Sigmoid colon (tissue), 6 donors: ENCODE measurements at regions not wholly inside any gene's neighbourhood (a gene's known extent, or its start where the extent isn't known, plus 50 kb on each side); places are given as distances from the start of the nearest gene placed in this dataset.

Experiments
- DNase-seq: peaks from one replicate; pipeline ENCODE4 v3.0.0-alpha.2; 2019
- H3K27ac ChIP-seq, 4 donors: fragments of 200-600 bp; sonication (generic); one replicate each; pipeline ENCODE4 v1.5.1; 2016 to 2019; ENCODE audit warnings: mild to moderate bottlenecking in 1 of 4
- H3K27me3 ChIP-seq, 3 donors: fragments of 200-600 bp; sonication (generic); one replicate each; pipeline ENCODE4 v1.5.1; 2019; ENCODE audit warnings: mild to moderate bottlenecking in 1 of 3
- H3K36me3 ChIP-seq, 4 donors: fragments of 200-600 bp; sonication (generic); one replicate each; pipeline ENCODE4 v1.5.1; 2016 to 2019
- H3K4me1 ChIP-seq, 4 donors: fragments of 200-600 bp; sonication (generic); one replicate each; pipeline ENCODE4 v1.5.1; 2017 to 2019
- H3K4me3 ChIP-seq, 4 donors: fragments of 200-600 bp; sonication (generic); one replicate each; pipeline ENCODE4 v1.5.1; 2017 to 2019; ENCODE audit warnings: mild to moderate bottlenecking in 2 of 4, moderate library complexity in 1 of 4
- H3K9me3 ChIP-seq, 4 donors: fragments of 200-600 bp in 3 of 4; sonication (generic) in 3 of 4; one replicate each; pipeline versions ENCODE4 v1.5.1 to v1.6.1; 2013 to 2019
- EP300 ChIP-seq, 4 donors: sonication (generic); formaldehyde crosslinking; IDR thresholded peaks; one replicate each; pipeline ENCODE4 v1.6.1; 2017; ENCODE audit warnings: antibody characterized with exemption in 4 of 4
- POLR2A ChIP-seq, 2 donors: fragments of 450-650 bp; IDR thresholded peaks; one replicate each; pipeline ENCODE4 v1.6.1; 2016; ENCODE audit warnings: antibody characterized with exemption in 2 of 2, mild to moderate bottlenecking in 2 of 2, moderate library complexity in 2 of 2
- POLR2AphosphoS5 ChIP-seq, 4 donors: sonication (generic); formaldehyde crosslinking; IDR thresholded peaks; one replicate each; pipeline ENCODE4 v1.6.1; 2017; ENCODE audit warnings: antibody characterized with exemption in 4 of 4
- WGBS, 2 donors: extraction: QIAGEN DNeasy Blood & Tissue Kit; methylation state at CpG; one replicate each; pipeline ENCODE4 v1.1.7; 2013; 5-methylcytosine and 5-hydroxymethylcytosine counted together
- intact Hi-C: fragments of 100-400 bp; cut with DNase I; formaldehyde crosslinking; loops from one replicate; pipeline ENCODE4 v1.15.1; 2023
- TF ChIP-seq, protein P1 (sequence below), 4 experiments: fragments of 450-650 bp in 3 of 4; fragments of 200-600 bp in 1 of 4; IDR thresholded peaks; one replicate each; pipeline ENCODE4 v1.5.1; 2016 to 2019; ENCODE audit warnings: antibody characterized with exemption in 4 of 4, mild to moderate bottlenecking in 3 of 4, moderate library complexity in 2 of 4
- donor health status: healthy with polysubstance abuse.
- donor health status: healthy.

DNA sequence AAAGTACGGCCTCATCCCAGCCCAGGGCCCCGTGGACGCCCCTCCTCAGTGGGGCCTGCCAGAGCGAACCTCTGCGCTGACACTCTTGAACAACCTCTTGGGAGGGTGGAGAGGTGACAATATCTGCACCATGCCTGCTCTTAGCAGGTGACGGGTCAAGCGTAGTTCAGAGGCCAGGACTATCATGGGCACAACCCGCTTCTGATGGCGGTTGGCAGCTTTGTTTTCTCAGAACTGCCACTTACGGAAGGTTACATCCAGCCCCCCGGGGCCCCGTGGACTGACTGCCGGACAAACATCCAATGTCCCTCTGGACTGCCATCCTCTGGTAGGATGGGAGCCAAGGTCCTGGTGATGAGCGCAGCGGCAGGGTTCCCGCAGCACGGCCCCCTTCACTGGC is 91.1 kb downstream of the TUBA3C start:
- H3K27me3 ChIP-seq, result no peaks in the 10 kb centered on the region
- H3K36me3 ChIP-seq, result no peaks in the 10 kb centered on the region
- intact Hi-C loops, result no loop called here
- DNase-seq, result no peak
- no peaks in the 10 kb centered on the region for H3K9me3 ChIP-seq
- no peak for TF ChIP-seq EP300 (IDR thresholded peaks at IDR 0.05)
- TF ChIP-seq POLR2AphosphoS5 (IDR thresholded peaks at IDR 0.05), result no peak
- no peak for TF ChIP-seq POLR2A (IDR thresholded peaks at IDR 0.05)
- TF ChIP-seq, protein P1, sequence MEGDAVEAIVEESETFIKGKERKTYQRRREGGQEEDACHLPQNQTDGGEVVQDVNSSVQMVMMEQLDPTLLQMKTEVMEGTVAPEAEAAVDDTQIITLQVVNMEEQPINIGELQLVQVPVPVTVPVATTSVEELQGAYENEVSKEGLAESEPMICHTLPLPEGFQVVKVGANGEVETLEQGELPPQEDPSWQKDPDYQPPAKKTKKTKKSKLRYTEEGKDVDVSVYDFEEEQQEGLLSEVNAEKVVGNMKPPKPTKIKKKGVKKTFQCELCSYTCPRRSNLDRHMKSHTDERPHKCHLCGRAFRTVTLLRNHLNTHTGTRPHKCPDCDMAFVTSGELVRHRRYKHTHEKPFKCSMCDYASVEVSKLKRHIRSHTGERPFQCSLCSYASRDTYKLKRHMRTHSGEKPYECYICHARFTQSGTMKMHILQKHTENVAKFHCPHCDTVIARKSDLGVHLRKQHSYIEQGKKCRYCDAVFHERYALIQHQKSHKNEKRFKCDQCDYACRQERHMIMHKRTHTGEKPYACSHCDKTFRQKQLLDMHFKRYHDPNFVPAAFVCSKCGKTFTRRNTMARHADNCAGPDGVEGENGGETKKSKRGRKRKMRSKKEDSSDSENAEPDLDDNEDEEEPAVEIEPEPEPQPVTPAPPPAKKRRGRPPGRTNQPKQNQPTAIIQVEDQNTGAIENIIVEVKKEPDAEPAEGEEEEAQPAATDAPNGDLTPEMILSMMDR (IDR thresholded peaks at IDR 0.05), result no peak
- H3K4me3 ChIP-seq, result no peak overlapping the region
- 95% methylated on average over 17 of the region's 17 CpGs for WGBS, 2 donors
- no peaks in the 10 kb centered on the region for H3K4me1 ChIP-seq
- no peak overlapping the region for H3K27ac ChIP-seq

DNA sequence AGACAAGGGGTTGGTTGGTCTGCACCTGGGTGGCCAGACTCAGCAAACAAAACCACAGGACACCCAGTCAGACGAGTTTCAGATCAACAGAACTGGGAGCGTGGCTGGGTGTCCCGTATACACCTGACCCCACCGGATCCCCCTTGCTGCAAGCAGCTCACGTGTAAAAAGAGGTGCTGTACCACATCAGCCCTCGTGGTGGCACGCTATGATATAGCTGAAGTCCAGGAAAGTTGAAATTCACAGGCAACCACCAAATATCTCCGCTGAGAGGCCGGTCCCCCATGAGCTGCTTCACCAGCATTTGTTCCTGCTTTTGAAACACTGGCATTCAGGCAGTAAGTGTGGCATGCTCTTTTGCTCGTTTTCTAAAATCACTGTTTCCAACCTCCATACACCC is 92.3 kb downstream of the TUBA3C start:
- no peak for DNase-seq
- Histone ChIP-seq H3K4me1 (no peaks in the 10 kb centered on the region), H3K27me3 (no peaks in the 10 kb centered on the region), H3K4me3 (no peak overlapping the region), H3K9me3 (no peaks in the 10 kb centered on the region), H3K27ac (no peak overlapping the region), H3K36me3 (no peaks in the 10 kb centered on the region)
- TF ChIP-seq POLR2AphosphoS5 (IDR thresholded peaks at IDR 0.05) (no peak), POLR2A (IDR thresholded peaks at IDR 0.05) (no peak), EP300 (IDR thresholded peaks at IDR 0.05) (no peak)
- TF ChIP-seq, protein P1 (IDR thresholded peaks at IDR 0.05), result no peak
- 63 to 67% methylated on average over 10 of the region's 10 CpGs for WGBS, 2 donors
- intact Hi-C loops, result no loop called here

DNA sequence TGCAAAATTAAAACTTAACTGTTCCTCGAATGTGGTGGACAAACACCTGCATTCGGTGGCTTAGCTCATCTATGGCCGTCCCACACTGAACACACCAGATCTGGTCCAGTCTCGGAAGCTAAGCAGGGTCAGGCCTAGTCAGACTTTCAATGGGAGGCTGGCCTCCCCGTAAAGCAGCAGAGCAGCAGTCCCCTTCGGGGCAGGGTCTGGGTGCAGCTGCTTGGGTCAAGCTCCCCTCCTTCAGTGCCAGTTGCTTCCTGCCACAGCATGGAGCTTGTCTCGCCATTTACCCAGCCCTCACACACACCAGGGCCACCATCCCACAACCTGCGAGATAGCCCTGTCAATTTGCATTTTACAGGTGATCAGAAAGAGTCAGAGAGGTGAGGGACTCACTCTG is 93.2 kb downstream of the TUBA3C start:
- 77 to 79% methylated on average over 8 of the region's 8 CpGs for WGBS, 2 donors
- H3K36me3 ChIP-seq, result no peaks in the 10 kb centered on the region
- TF ChIP-seq POLR2AphosphoS5 (IDR thresholded peaks at IDR 0.05), result no peak
- TF ChIP-seq, protein P1 (IDR thresholded peaks at IDR 0.05), result no peak
- TF ChIP-seq POLR2A (IDR thresholded peaks at IDR 0.05), result no peak
- no peak for TF ChIP-seq EP300 (IDR thresholded peaks at IDR 0.05)
- H3K9me3 ChIP-seq, result peaks cover 0 to 2% (median 0%) of the 10 kb centered on the region in 4 donors
- H3K4me1 ChIP-seq, result no peaks in the 10 kb centered on the region
- no peaks in the 10 kb centered on the region for H3K27me3 ChIP-seq
- intact Hi-C loops, result no loop called here
- H3K4me3 ChIP-seq, result no peak overlapping the region
- no peak for DNase-seq
- H3K27ac ChIP-seq, result no peak overlapping the region

DNA sequence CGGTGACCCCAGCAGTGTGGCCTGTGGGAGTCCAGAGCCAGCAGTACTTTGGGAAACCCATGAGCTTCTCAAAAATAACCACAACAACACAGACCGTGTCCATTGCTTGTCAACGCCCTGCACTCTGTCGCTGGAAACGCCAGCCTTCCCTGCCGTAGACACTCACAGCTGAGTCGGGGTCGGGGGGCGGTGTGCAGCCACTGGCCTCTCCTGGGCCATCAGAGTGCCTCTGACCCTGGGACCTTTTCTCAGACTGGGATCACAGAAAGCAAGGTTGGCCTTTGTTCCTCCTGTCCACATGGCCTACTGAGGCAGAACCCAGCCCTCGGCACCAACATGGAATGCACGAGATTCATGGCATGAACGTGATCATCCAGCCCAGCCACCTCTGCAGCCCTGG is 95.7 kb downstream of the TUBA3C start:
- Histone ChIP-seq H3K36me3 (no peaks in the 10 kb centered on the region), H3K27me3 (no peaks in the 10 kb centered on the region), H3K27ac (no peak overlapping the region), H3K4me3 (no peak overlapping the region), H3K9me3 (peaks cover 0 to 3% (median 1%) of the 10 kb centered on the region in 4 donors), H3K4me1 (no peaks in the 10 kb centered on the region)
- no peak for DNase-seq
- intact Hi-C loops, result no loop called here
- TF ChIP-seq POLR2A (IDR thresholded peaks at IDR 0.05) (no peak), POLR2AphosphoS5 (IDR thresholded peaks at IDR 0.05) (no peak), EP300 (IDR thresholded peaks at IDR 0.05) (no peak)
- TF ChIP-seq, protein P1 (IDR thresholded peaks at IDR 0.05), result no peak
- 94 to 95% methylated on average over 12 of the region's 12 CpGs for WGBS, 2 donors

DNA sequence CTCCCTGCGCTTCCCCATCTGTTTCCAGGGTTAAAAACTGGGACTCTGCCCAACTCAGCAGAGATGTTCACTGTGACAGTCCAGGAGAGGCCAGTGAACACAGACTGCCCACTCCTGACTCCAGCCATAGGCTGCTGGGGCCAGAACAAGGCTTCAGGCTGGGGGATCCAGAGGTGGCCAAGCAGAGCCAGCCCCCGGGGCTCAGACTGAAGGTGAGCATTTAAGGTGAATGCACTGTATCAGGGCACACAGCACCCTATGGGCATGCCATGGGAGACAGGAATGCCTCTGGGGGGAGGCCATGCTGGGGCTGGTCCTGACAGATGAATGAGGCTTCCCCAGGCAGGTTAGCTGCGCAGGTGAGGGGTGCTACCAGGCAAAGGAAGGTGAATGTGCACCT is 96.4 kb downstream of the TUBA3C start:
- Histone ChIP-seq H3K36me3 (no peaks in the 10 kb centered on the region), H3K4me1 (no peaks in the 10 kb centered on the region), H3K27ac (no peak overlapping the region), H3K27me3 (no peaks in the 10 kb centered on the region), H3K4me3 (no peak overlapping the region), H3K9me3 (peaks cover 0 to 3% (median 1%) of the 10 kb centered on the region in 4 donors)
- TF ChIP-seq, protein P1 (IDR thresholded peaks at IDR 0.05), result no peak
- TF ChIP-seq EP300 (IDR thresholded peaks at IDR 0.05) (no peak), POLR2A (IDR thresholded peaks at IDR 0.05) (no peak), POLR2AphosphoS5 (IDR thresholded peaks at IDR 0.05) (no peak)
- intact Hi-C loops, result no loop called here
- 52 to 58% methylated on average over 3 of the region's 3 CpGs for WGBS, 2 donors
- DNase-seq, result no peak
